ENCODE measurements at regions not wholly inside any gene's neighbourhood (a gene's known extent, or its start where the extent isn't known, plus 50 kb on each side); places are given as distances from the start of the nearest gene placed in this dataset.
"Not testable (repeated sequence)": the region's sequence is repeated elsewhere in the genome, so short reads cannot be mapped to it uniquely, and the experiment has no call there.

DNA sequence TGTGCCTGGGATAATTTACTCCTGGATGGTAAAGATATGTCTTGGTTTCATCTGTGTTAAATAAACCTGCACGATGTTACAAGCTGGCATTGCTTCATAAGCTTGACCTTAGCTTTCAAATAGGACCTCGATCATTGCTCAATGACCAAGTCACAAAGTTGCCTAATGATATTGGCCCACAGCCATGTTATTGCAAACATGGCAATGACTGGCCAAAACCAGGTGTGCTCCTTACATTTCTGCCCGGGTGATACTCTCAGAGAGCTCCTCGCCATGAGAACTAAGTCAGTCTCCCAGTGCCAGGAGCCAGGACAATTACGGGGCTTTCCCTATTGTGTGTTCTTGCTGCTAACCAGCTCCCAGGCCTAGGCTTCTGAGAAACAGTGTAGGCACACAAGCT lies 72.5 kb upstream of the CYP1B1 start:
- DNase-seq = no peak

DNA sequence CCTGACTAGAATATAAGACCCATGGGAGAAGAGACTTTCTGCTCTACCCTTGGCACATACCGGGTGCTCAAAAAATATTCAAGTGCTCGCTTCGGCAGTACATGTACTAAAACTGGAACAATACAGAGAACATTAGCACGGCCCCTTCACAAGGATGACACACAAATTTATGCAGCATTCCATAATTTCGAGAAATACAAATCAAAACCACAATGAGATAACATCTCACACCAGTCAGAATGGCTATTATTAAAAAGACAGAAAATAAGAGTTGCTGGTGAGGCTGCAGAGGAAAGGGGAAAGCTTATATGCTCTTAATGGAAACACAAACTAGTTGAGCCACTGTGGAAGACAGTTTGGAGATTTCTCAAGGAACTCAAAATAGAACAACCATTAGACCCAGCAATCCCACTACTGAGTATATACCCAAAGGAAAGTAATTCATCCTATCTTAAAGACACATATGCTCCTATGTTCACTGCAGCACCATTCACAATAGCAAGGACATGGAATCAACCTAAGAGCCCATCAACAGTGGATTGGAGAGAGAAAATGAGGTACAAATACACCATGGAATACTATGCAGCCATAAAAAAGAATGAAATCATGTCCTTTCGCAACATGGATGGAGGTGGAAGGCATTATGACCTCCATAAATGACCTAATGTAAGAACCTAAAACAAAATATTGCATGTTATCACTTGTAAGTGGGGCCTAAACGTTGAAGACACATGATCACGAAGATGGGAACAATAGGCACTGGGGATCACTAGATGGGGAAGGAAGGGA lies 71.6 kb upstream of the CYP1B1 start:
- DNase-seq = no peak

DNA sequence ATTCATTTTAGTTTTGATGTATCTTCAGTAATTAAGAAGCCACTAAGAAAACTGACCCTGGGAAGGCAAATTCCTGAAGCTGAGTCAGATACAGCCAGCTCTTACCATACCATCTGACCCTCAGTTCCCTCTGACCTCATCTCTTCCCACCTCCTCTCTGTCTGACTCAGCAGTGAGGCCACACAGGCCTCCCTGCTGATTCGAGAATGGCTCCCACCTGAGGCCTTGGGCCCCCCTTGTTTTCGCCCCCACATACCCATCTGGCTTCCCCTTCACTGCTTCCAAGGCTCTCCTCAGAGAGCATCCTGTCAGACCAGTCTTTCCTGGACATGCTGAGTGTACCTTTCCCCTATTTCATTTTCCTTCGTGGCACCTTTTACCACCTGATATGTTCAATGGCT lies 71.0 kb upstream of the CYP1B1 start:
- no peak for DNase-seq

GRCh38 chr2:38146275-38146906 lies 70.4 kb upstream of the CYP1B1 start:
- DNase-seq = peak in 23 of 58 donors; percentile 3 to 51 (median 21)

GRCh38 chr2:38145236-38145635 lies 69.3 kb upstream of the CYP1B1 start:
- DNase-seq = no peak

- no peak for DNase-seq
These were observed 66.7 kb upstream of the CYP1B1 start for GRCh38 chr2:38142627-38143026.

- DNase-seq = no peak
These were observed 65.5 kb upstream of the CYP1B1 start for GRCh38 chr2:38141501-38141900.

GRCh38 chr2:38138996-38139395 lies 63.0 kb upstream of the CYP1B1 start:
- DNase-seq = no peak

- DNase-seq = no peak
These were observed 62.5 kb upstream of the CYP1B1 start for GRCh38 chr2:38138419-38138818.

DNA sequence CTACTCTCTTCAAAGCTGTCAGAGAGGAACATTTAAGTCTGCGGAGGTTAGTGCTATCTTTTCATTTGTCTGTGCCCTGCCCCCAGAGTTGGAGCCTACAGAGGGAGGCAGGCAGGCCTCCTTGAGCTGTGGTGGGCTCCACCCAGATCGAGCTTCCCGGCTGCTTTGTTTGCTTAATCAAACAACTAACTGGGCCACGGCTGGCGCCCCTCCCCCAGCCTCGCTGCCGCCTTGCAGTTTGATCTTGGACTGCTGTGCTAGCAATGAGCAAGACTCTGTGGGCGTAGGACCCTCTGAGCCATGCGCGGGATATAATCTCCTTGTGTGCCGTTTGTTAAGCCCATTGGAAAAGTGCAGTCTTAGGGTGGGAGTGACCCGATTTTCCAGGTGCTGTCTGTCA lies 62.0 kb upstream of the CYP1B1 start:
- DNase-seq = not testable (repeated sequence)

DNA sequence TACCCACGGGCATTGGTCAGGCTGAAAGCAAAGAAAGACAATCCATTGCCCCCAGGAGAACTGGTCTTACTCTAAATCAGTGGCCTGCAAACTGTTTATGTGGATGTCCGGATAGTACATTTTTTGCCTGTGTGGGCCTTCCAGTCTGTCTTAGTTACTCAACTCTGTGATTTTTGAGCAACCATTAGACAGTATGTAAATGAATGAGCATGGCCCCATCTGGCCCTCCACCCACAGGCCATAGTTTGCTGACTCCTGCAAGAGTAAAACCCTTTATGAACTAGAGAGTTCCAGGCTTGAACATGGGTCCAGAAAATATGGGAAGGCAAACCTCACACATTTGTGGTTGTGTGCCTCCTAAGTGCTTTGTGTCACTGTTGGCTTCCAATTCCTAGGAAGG lies 55.7 kb upstream of the CYP1B1 start:
- DNase-seq = no peak

DNA sequence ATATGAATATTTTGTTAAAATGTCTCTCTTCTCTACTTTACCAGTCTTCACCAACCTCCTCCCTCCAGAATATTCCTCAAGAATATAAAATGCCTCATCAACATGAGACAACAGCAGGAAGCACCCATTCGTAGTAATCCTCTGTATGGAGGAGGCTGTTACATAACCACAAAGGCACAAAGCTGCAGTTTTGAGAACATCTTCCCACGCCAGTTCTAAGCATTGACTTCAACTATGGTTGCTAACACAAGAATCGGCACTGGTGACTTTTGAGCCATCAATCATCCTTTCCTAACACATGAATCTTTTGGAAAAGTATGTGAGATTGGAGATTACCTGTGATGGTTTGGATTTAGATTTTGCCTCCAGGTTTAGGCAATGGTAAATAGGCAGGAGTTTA lies 54.9 kb upstream of the CYP1B1 start:
- peak in 7 of 58 donors; percentile 5 to 48 (median 15) for DNase-seq

DNA sequence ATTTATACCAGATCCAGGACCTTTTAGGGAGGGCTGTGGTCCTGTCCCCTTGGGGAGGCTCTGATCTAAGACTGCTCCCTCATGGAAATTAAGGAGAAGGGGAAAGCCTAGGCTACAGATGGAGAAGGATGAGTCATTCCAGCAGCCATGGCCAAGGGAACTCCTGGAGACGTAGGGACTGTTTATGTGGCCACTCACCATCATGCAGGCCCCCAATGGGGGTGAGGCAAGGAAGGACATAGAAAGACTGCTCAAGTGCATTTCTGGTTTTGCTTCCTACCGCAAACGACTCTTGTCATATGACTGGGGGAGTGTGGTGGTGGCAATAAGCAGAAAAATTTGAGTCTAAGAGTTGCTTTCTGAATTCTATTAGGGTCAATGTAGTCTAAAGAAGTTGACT lies 54.0 kb upstream of the CYP1B1 start:
- DNase-seq = no peak

- DNase-seq = no peak
These were observed 53.5 kb upstream of the CYP1B1 start for GRCh38 chr2:38129481-38129880.

GRCh38 chr2:38128653-38129052 lies 52.7 kb upstream of the CYP1B1 start:
- peak in 3 of 58 donors; percentile 1 to 23 (median 10) for DNase-seq

DNA sequence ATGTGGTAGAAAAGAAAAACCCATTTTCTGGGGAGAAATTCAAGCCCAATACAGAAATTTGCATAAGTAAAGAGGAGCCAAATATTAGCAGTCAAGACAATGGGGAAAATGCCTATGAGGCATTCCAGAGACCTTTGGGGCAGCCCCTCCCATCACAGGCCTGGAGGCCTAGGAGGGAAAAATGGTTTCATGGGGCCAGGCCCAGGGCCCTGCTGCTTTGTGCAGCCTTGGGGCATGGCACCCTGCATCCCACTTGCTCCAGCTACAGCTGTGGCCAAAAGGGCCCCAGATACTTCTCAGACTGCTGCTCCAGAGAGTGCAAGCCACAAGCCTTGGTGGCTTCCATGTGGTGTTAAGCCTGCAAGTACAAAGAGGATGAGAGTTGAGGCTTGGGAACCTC lies 51.3 kb upstream of the CYP1B1 start:
- no peak for DNase-seq

GRCh38 chr2:38125842-38126241 lies 49.9 kb upstream of the CYP1B1 start:
- DNase-seq = peak in 2 of 58 donors; percentile 29 to 40

Measured in anterior cingulate cortex (tissue), 58 donors.